ENCODE measurements at regions not wholly inside any gene's neighbourhood (a gene's known extent, or its start where the extent isn't known, plus 50 kb on each side); places are given as distances from the start of the nearest gene placed in this dataset.

DNA sequence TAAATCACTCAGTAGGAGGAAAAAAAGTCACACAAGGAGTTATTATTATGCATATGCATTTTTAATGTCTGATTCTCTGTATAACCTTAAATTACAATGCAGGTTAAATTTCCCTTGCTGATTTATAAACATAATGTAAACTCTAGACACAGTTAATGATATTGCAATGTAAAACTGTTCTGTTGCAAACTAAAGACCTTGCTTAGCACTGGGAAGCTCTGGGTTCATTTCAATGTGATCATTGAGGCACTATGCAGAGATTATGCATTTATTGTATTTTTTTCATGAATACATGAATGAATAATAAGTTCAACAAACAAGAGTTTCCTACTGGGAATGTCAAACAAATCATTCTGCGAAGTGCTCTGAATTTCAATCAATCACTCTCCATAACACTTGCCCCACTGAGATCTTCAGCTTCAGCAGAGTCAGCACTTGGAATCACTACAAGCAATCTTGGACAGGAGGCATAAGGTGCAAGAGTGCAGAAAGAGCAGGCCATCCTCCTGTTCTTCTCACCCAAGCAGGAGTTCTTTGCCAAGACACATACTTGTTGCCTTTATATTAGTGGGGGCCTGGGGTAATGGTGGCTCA lies 232.1 kb downstream of the CSNK1G3 start:
- H3K27me3 ChIP-seq (ENCODE audit: insufficient read depth, low read length): no peaks in the 10 kb centered on the region
- H2AFZ ChIP-seq (ENCODE audit: low read depth, low read length, poor library complexity, severe bottlenecking): no peak overlapping the region
- no peaks in the 10 kb centered on the region for H3K9me2 ChIP-seq (ENCODE audit: insufficient read depth)
- H3K4me3 ChIP-seq (replicated peaks in 1 of 2; ENCODE audit: low read depth in 1 of 2, low read length in 2 of 2): no peak overlapping the region
- TF ChIP-seq EGR1 (IDR thresholded peaks at IDR 0.05; ENCODE audit: low read depth) (no peak), SRF (IDR thresholded peaks at IDR 0.05; ENCODE audit: low read depth) (no peak), ZNF274 (IDR thresholded peaks at IDR 0.05; ENCODE audit: low read depth, low read length) (no peak), FOSL1 (IDR thresholded peaks at IDR 0.05; ENCODE audit: low read depth) (no peak), JUND (IDR thresholded peaks at IDR 0.05) (no peak), RAD21 (IDR thresholded peaks at IDR 0.05; ENCODE audit: low read depth) (no peak), ZFX (IDR thresholded peaks at IDR 0.05) (no peak), CEBPB (IDR thresholded peaks at IDR 0.05; ENCODE audit: low read depth) (no peak)
- TF ChIP-seq, protein P1, sequence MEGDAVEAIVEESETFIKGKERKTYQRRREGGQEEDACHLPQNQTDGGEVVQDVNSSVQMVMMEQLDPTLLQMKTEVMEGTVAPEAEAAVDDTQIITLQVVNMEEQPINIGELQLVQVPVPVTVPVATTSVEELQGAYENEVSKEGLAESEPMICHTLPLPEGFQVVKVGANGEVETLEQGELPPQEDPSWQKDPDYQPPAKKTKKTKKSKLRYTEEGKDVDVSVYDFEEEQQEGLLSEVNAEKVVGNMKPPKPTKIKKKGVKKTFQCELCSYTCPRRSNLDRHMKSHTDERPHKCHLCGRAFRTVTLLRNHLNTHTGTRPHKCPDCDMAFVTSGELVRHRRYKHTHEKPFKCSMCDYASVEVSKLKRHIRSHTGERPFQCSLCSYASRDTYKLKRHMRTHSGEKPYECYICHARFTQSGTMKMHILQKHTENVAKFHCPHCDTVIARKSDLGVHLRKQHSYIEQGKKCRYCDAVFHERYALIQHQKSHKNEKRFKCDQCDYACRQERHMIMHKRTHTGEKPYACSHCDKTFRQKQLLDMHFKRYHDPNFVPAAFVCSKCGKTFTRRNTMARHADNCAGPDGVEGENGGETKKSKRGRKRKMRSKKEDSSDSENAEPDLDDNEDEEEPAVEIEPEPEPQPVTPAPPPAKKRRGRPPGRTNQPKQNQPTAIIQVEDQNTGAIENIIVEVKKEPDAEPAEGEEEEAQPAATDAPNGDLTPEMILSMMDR (IDR thresholded peaks at IDR 0.05 in 2 of 3, conservative IDR thresholded peaks at IDR 0.05 in 1 of 3; ENCODE audit: borderline replicate concordance in 1 of 3, insufficient read depth in 1 of 3, low read depth in 2 of 3, low read length in 2 of 3): no peak
- DNase-seq (ENCODE audit: low read depth, low spot score) (no peak), ATAC-seq (no peak)
- ChIA-PET POLR2A (no interaction called here), RAD21 (ENCODE audit: low non-redundant PET in 1 of 2, low total read pairs in 2 of 2, uncharacterized antibody in 2 of 2, unreplicated experiment in 2 of 2) (no interaction called here), CTCF (no interaction called here)
- no peak overlapping the region for H3K4me2 ChIP-seq (ENCODE audit: low read length)
- no peaks in the 10 kb centered on the region for H3K36me3 ChIP-seq (ENCODE audit: control insufficient read depth in 1 of 2, insufficient read depth in 2 of 2, low read length in 2 of 2)
- intact Hi-C loops (cut with micrococcal nuclease): no loop called here
- H3K27ac ChIP-seq (ENCODE audit: low read depth, low read length): no peak overlapping the region
- H3K9me3 ChIP-seq (ENCODE audit: control insufficient read depth in 1 of 2, insufficient read depth in 1 of 2, low read depth in 1 of 2, low read length in 2 of 2): no peaks in the 10 kb centered on the region
- no peak overlapping the region for H3K9ac ChIP-seq (ENCODE audit: low read length)
- H4K20me1 ChIP-seq (ENCODE audit: insufficient read depth): no peaks in the 10 kb centered on the region
- H3K4me1 ChIP-seq (ENCODE audit: control insufficient read depth in 1 of 2, insufficient read depth in 2 of 2, low read length in 2 of 2): no peaks in the 10 kb centered on the region
- no TSS peak for BruUV-seq (replicated peaks)
- no peaks in the 10 kb centered on the region for H3K79me2 ChIP-seq (ENCODE audit: insufficient read depth, low read length)

DNA sequence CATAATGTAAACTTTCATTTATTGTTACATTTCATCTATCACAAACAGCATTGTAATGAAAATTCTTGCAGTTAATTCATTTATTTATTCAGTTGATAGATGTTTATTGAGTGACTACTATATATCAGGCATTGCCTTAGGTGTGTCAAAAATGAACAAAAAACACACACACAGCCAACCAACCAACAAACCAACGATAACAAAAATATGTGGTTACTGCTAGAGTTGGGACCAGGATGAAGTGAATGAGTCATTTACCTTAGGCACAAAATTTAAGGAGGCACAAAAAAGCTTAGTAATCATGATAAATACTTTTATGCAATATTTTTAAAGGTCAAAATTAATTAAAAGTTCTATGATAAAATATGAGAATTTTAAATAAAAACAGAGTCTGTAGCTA lies 223.4 kb downstream of the CSNK1G3 start:
- RAD21 ChIA-PET (ENCODE audit: low non-redundant PET in 1 of 2, low total read pairs in 2 of 2, uncharacterized antibody in 2 of 2, unreplicated experiment in 2 of 2): no interaction called here
- Histone ChIP-seq H3K4me1 (ENCODE audit: control insufficient read depth in 1 of 2, insufficient read depth in 2 of 2, low read length in 2 of 2) (no peaks in the 10 kb centered on the region), H3K27me3 (ENCODE audit: insufficient read depth, low read length) (no peaks in the 10 kb centered on the region), H3K4me3 (replicated peaks in 1 of 2; ENCODE audit: low read depth in 1 of 2, low read length in 2 of 2) (no peak overlapping the region), H3K27ac (ENCODE audit: low read depth, low read length) (no peak overlapping the region), H3K9me3 (ENCODE audit: control insufficient read depth in 1 of 2, insufficient read depth in 1 of 2, low read depth in 1 of 2, low read length in 2 of 2) (no peaks in the 10 kb centered on the region; a peak in 2 of 4 replicates), H3K36me3 (ENCODE audit: control insufficient read depth in 1 of 2, insufficient read depth in 2 of 2, low read length in 2 of 2) (no peaks in the 10 kb centered on the region), H2AFZ (ENCODE audit: low read depth, low read length, poor library complexity, severe bottlenecking) (no peak overlapping the region), H4K20me1 (ENCODE audit: insufficient read depth) (no peaks in the 10 kb centered on the region; the same call in 1 of the 2 replicates), H3K9me2 (ENCODE audit: insufficient read depth) (no peaks in the 10 kb centered on the region), H3K79me2 (ENCODE audit: insufficient read depth, low read length) (no peaks in the 10 kb centered on the region), H3K4me2 (ENCODE audit: low read length) (no peak overlapping the region), H3K9ac (ENCODE audit: low read length) (no peak overlapping the region)
- BruUV-seq (replicated peaks): no TSS peak
- no peak for ATAC-seq
- POLR2A ChIA-PET: no interaction called here
- intact Hi-C loops (cut with micrococcal nuclease): no loop called here
- CTCF ChIA-PET: no interaction called here
- no peak for DNase-seq (ENCODE audit: low read depth, low spot score)
- TF ChIP-seq SIN3A (IDR thresholded peaks at IDR 0.05; ENCODE audit: low read depth) (no peak), CEBPB (IDR thresholded peaks at IDR 0.05; ENCODE audit: low read depth) (no peak), EGR1 (IDR thresholded peaks at IDR 0.05; ENCODE audit: low read depth) (no peak), TCF7L2 (IDR thresholded peaks at IDR 0.05; ENCODE audit: borderline replicate concordance, extremely low read depth, insufficient read depth, insufficient read length) (no peak), POLR2A (IDR thresholded peaks at IDR 0.05; ENCODE audit: borderline replicate concordance, extremely low read depth, insufficient read depth, insufficient read length) (no peak), SP1 (IDR thresholded peaks at IDR 0.05; ENCODE audit: low read depth) (no peak)
- TF ChIP-seq, protein P2, sequence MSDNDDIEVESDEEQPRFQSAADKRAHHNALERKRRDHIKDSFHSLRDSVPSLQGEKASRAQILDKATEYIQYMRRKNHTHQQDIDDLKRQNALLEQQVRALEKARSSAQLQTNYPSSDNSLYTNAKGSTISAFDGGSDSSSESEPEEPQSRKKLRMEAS (IDR thresholded peaks at IDR 0.05): no peak
- TF ChIP-seq, protein P3, sequence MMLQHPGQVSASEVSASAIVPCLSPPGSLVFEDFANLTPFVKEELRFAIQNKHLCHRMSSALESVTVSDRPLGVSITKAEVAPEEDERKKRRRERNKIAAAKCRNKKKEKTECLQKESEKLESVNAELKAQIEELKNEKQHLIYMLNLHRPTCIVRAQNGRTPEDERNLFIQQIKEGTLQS (IDR thresholded peaks at IDR 0.05): no peak
- TF ChIP-seq, protein P4, sequence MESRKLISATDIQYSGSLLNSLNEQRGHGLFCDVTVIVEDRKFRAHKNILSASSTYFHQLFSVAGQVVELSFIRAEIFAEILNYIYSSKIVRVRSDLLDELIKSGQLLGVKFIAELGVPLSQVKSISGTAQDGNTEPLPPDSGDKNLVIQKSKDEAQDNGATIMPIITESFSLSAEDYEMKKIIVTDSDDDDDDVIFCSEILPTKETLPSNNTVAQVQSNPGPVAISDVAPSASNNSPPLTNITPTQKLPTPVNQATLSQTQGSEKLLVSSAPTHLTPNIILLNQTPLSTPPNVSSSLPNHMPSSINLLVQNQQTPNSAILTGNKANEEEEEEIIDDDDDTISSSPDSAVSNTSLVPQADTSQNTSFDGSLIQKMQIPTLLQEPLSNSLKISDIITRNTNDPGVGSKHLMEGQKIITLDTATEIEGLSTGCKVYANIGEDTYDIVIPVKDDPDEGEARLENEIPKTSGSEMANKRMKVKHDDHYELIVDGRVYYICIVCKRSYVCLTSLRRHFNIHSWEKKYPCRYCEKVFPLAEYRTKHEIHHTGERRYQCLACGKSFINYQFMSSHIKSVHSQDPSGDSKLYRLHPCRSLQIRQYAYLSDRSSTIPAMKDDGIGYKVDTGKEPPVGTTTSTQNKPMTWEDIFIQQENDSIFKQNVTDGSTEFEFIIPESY (IDR thresholded peaks at IDR 0.05; ENCODE audit: extremely low read depth, insufficient replicate concordance, low read length): no peak

Measured in HCT116 (cell line).